GM23338 (cell line): ENCODE measurements at regions not wholly inside any gene's neighbourhood (a gene's known extent, or its start where the extent isn't known, plus 50 kb on each side); places are given as distances from the start of the nearest gene placed in this dataset.

Experiments
- ATAC-seq: fragments of 200-7000 bp; cut with Tn5 transposase; 3 replicates; pipeline ENCODE4 v1.9.1; 2020
- DNase-seq: peaks from one replicate; pipeline ENCODE4 v3.0.0-alpha.2; 2015; ENCODE audit warnings: low spot score
- H2AFZ ChIP-seq: fragments of 200-600 bp; sonication (generic); 2 replicates; pipeline ENCODE4 v1.8.0; 2016; ENCODE audit warnings: antibody characterized with exemption, mild to moderate bottlenecking, moderate library complexity
- H3F3A ChIP-seq: fragments of 200-600 bp; sonication (generic); replicated peaks from 2 replicates; pipeline ENCODE4 v1.8.0; 2017; ENCODE audit warnings: antibody characterized with exemption, mixed run types, low read depth
- H3K27ac ChIP-seq: fragments of 200-600 bp; sonication (generic); 2 replicates; pipeline ENCODE4 v1.6.1; 2016; ENCODE audit warnings: low read depth
- H3K27me3 ChIP-seq: fragments of 200-600 bp; sonication (generic); 2 replicates; pipeline ENCODE4 v1.8.0; 2016; ENCODE audit warnings: mild to moderate bottlenecking, mixed run types, moderate library complexity; ENCODE audit not compliant: insufficient read depth
- H3K36me3 ChIP-seq: fragments of 200-600 bp; sonication (generic); 2 replicates; pipeline ENCODE4 v1.8.0; 2016; ENCODE audit warnings: mild to moderate bottlenecking; ENCODE audit not compliant: insufficient read depth
- H3K4me1 ChIP-seq: fragments of 200-600 bp; sonication (generic); 2 replicates; pipeline ENCODE4 v1.8.0; 2016; ENCODE audit warnings: mild to moderate bottlenecking, moderate library complexity; ENCODE audit not compliant: insufficient read depth
- H3K4me2 ChIP-seq: fragments of 200-600 bp; sonication (generic); 2 replicates; pipeline ENCODE4 v1.7.1; 2017; ENCODE audit warnings: mixed run types
- H3K4me3 ChIP-seq: fragments of 200-600 bp; sonication (generic); 2 replicates; pipeline ENCODE4 v1.6.1; 2016; ENCODE audit warnings: mixed run types
- H3K79me2 ChIP-seq: fragments of 200-600 bp; sonication (generic); replicated peaks from 2 replicates; pipeline ENCODE4 v1.8.0; 2017; ENCODE audit warnings: mild to moderate bottlenecking; ENCODE audit not compliant: insufficient read depth
- H3K9me2 ChIP-seq: fragments of 200-600 bp; sonication (generic); 2 replicates; pipeline ENCODE4 v1.8.0; 2017; ENCODE audit not compliant: insufficient read depth
- H4K20me1 ChIP-seq: fragments of 200-600 bp; sonication (generic); replicated peaks from 2 replicates; pipeline ENCODE4 v1.8.0; 2017; ENCODE audit warnings: mild to moderate bottlenecking; ENCODE audit not compliant: insufficient read depth
- H3K27ac Mint-ChIP-seq: 2 replicates; pipeline ENCODE4 v1.8.0; 2020; ENCODE audit warnings: inconsistent platforms, mild to moderate bottlenecking, moderate library complexity, mixed read lengths
- H3K27me3 Mint-ChIP-seq: 3 replicates; pipeline ENCODE4 v1.8.0; 2022; ENCODE audit warnings: low read depth, mild to moderate bottlenecking, moderate library complexity, mixed read lengths, inconsistent platforms; ENCODE audit not compliant: insufficient read depth, poor library complexity
- H3K36me3 Mint-ChIP-seq: 3 replicates; pipeline ENCODE4 v1.8.0; 2021; ENCODE audit warnings: low read depth, mild to moderate bottlenecking, inconsistent platforms, moderate library complexity, mixed read lengths
- H3K4me1 Mint-ChIP-seq: 3 replicates; pipeline ENCODE4 v1.8.0; 2020; ENCODE audit warnings: mild to moderate bottlenecking, inconsistent platforms, mixed read lengths
- H3K4me3 Mint-ChIP-seq: 3 replicates; pipeline ENCODE4 v1.8.0; 2021; ENCODE audit warnings: moderate library complexity, mild to moderate bottlenecking, inconsistent platforms, mixed read lengths
- H3K9me3 Mint-ChIP-seq: 3 replicates; pipeline ENCODE4 v1.8.0; 2020; ENCODE audit warnings: moderate library complexity, mild to moderate bottlenecking, inconsistent platforms, mixed read lengths
- CREB1 ChIP-seq: fragments of 250-450 bp; sonication (Bioruptor Pico); IDR thresholded peaks from 2 replicates; pipeline ENCODE4 v1.5.0; 2020; ENCODE audit warnings: low read depth, mild to moderate bottlenecking, moderate library complexity
- CTCF ChIP-seq, 2 experiments: fragments of 200-600 bp in 1 of 2; sonication (generic) in 1 of 2; conservative IDR thresholded peaks; 2 replicates each; pipeline versions ENCODE4 v1.5.1 to v1.6.1; 2016 to 2017; ENCODE audit warnings: antibody characterized with exemption in 2 of 2, low read depth in 2 of 2, mild to moderate bottlenecking in 2 of 2, moderate library complexity in 1 of 2
- ETS1 ChIP-seq: IDR thresholded peaks from 2 replicates; pipeline ENCODE4 v1.6.1; 2016; ENCODE audit warnings: antibody characterized with exemption
- EZH2 ChIP-seq: fragments of 200-600 bp; sonication (generic); IDR thresholded peaks from one replicate; pipeline ENCODE4 v1.8.0; 2017; ENCODE audit warnings: antibody characterized with exemption, mild to moderate bottlenecking, low read depth; ENCODE audit not compliant: unreplicated experiment
- EZH2phosphoT487 ChIP-seq: fragments of 200-600 bp; sonication (generic); IDR thresholded peaks from one replicate; pipeline ENCODE4 v1.8.1; 2018; ENCODE audit warnings: antibody characterized with exemption; ENCODE audit not compliant: unreplicated experiment
- JUNB ChIP-seq: IDR thresholded peaks from one replicate; pipeline ENCODE4 v1.6.1; 2016; ENCODE audit warnings: antibody characterized with exemption; ENCODE audit not compliant: unreplicated experiment
- NANOG ChIP-seq: IDR thresholded peaks from 2 replicates; pipeline ENCODE4 v1.6.1; 2016; ENCODE audit warnings: antibody characterized with exemption, borderline replicate concordance
- POLR2AphosphoS5 ChIP-seq: IDR thresholded peaks from 2 replicates; pipeline ENCODE4 v1.6.1; 2016; ENCODE audit warnings: antibody characterized with exemption, low read depth
- STAT1 ChIP-seq: IDR thresholded peaks from one replicate; pipeline ENCODE4 v1.6.1; 2016; ENCODE audit warnings: antibody characterized with exemption; ENCODE audit not compliant: unreplicated experiment
- ZNF114 ChIP-seq: fragments of 250-450 bp; sonication (Bioruptor Pico); IDR thresholded peaks from 2 replicates; pipeline ENCODE4 v1.5.0; 2020; ENCODE audit warnings: mild to moderate bottlenecking, moderate library complexity
- ZNF331 ChIP-seq: fragments of 250-450 bp; sonication (Bioruptor Pico); IDR thresholded peaks from 2 replicates; pipeline ENCODE4 v1.5.0; 2020; ENCODE audit warnings: low read depth, mild to moderate bottlenecking, moderate library complexity
- ZNF462 ChIP-seq: fragments of 250-450 bp; sonication (Bioruptor Pico); IDR thresholded peaks from 2 replicates; pipeline ENCODE4 v1.5.0; 2020; ENCODE audit warnings: mild to moderate bottlenecking, moderate library complexity
- TF ChIP-seq, protein P1 (sequence below): IDR thresholded peaks from one replicate; pipeline ENCODE4 v1.6.1; 2018; ENCODE audit warnings: antibody characterized with exemption; ENCODE audit not compliant: unreplicated experiment

GRCh38 chr16:62969711-62970318 lies 933.6 kb upstream of the CDH8 start:
- H3K4me1 ChIP-seq, result no peaks in the 10 kb centered on the region
- no peak for ATAC-seq
- no peak for DNase-seq

More at GRCh38 chr16:62969711-62970318, 933.6 kb upstream of the CDH8 start:
- Histone ChIP-seq H3K4me2 (no peak overlapping the region), H3K4me3 (no peak overlapping the region), H2AFZ (no peak overlapping the region), H3K9me2 (0 out of 2 replicates have a peak, but pooled peaks cover 5% of the 10 kb centered on the region), H3K27ac (no peak overlapping the region), H3F3A (no peaks in the 10 kb centered on the region), H3K36me3 (no peaks in the 10 kb centered on the region), H3K27me3 (no peaks in the 10 kb centered on the region), H4K20me1 (no peaks in the 10 kb centered on the region), H3K79me2 (no peaks in the 10 kb centered on the region)
- Mint-ChIP-seq H3K27ac (no peak overlapping the region), H3K9me3 (peaks cover 4% of the 10 kb centered on the region; the same call in 2 of the 3 replicates), H3K4me1 (no peaks in the 10 kb centered on the region), H3K4me3 (no peak overlapping the region), H3K36me3 (peaks cover 4% of the 10 kb centered on the region; the same call in 1 of the 3 replicates), H3K27me3 (no peaks in the 10 kb centered on the region)
- no peak for TF ChIP-seq ZNF462
- no peak for TF ChIP-seq ETS1
- TF ChIP-seq NANOG, result no peak
- no peak for TF ChIP-seq POLR2AphosphoS5
- TF ChIP-seq STAT1, result no peak
- no peak for TF ChIP-seq CREB1 (CRISPR knock-in tag)
- TF ChIP-seq JUNB, result no peak
- TF ChIP-seq EZH2phosphoT487, result no peak
- TF ChIP-seq, protein P1, sequence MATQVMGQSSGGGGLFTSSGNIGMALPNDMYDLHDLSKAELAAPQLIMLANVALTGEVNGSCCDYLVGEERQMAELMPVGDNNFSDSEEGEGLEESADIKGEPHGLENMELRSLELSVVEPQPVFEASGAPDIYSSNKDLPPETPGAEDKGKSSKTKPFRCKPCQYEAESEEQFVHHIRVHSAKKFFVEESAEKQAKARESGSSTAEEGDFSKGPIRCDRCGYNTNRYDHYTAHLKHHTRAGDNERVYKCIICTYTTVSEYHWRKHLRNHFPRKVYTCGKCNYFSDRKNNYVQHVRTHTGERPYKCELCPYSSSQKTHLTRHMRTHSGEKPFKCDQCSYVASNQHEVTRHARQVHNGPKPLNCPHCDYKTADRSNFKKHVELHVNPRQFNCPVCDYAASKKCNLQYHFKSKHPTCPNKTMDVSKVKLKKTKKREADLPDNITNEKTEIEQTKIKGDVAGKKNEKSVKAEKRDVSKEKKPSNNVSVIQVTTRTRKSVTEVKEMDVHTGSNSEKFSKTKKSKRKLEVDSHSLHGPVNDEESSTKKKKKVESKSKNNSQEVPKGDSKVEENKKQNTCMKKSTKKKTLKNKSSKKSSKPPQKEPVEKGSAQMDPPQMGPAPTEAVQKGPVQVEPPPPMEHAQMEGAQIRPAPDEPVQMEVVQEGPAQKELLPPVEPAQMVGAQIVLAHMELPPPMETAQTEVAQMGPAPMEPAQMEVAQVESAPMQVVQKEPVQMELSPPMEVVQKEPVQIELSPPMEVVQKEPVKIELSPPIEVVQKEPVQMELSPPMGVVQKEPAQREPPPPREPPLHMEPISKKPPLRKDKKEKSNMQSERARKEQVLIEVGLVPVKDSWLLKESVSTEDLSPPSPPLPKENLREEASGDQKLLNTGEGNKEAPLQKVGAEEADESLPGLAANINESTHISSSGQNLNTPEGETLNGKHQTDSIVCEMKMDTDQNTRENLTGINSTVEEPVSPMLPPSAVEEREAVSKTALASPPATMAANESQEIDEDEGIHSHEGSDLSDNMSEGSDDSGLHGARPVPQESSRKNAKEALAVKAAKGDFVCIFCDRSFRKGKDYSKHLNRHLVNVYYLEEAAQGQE, result no peak
- TF ChIP-seq ZNF114 (CRISPR knock-in tag), result no peak
- TF ChIP-seq CTCF (conservative IDR thresholded peaks at IDR 0.05; ENCODE audit: low read depth in 2 of 2), result no peak
- TF ChIP-seq EZH2, result no peak
- no peak for TF ChIP-seq ZNF331 (CRISPR knock-in tag)
